ENCODE measurements at regions not wholly inside any gene's neighbourhood (a gene's known extent, or its start where the extent isn't known, plus 50 kb on each side); places are given as distances from the start of the nearest gene placed in this dataset.

DNA sequence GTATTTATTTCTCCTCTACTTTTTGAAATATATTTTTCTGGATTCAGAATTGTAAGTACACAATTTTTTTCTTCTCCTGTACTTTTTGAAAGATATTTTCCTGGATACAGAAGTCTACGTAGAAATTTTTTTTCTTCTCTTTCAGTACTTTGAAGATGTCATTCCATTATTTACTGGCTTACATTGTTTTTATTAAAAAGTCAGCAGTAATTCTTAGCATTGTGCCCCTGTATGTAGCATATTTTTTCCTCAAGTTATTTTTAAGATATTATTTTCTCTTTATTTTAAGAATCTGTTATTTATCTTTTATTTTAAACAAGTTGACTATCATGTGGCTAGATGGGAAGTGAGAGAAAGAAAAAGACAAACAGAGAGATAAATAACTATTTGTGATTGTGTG lies 119.0 kb upstream of the NPSR1 start:
- no peak overlapping the region for H3K27ac ChIP-seq
- no peaks in the 10 kb centered on the region for H3K4me1 ChIP-seq
- intact Hi-C loops (cut with DNase I): no loop called here
- H3K4me3 ChIP-seq: no peak overlapping the region
- WGBS, 2 donors: 48 to 94% methylated on average over 1 of the region's 1 CpG
- H3K27me3 ChIP-seq: no peaks in the 10 kb centered on the region
- ATAC-seq (no peak), DNase-seq (no peak)
- TF ChIP-seq, protein P1, sequence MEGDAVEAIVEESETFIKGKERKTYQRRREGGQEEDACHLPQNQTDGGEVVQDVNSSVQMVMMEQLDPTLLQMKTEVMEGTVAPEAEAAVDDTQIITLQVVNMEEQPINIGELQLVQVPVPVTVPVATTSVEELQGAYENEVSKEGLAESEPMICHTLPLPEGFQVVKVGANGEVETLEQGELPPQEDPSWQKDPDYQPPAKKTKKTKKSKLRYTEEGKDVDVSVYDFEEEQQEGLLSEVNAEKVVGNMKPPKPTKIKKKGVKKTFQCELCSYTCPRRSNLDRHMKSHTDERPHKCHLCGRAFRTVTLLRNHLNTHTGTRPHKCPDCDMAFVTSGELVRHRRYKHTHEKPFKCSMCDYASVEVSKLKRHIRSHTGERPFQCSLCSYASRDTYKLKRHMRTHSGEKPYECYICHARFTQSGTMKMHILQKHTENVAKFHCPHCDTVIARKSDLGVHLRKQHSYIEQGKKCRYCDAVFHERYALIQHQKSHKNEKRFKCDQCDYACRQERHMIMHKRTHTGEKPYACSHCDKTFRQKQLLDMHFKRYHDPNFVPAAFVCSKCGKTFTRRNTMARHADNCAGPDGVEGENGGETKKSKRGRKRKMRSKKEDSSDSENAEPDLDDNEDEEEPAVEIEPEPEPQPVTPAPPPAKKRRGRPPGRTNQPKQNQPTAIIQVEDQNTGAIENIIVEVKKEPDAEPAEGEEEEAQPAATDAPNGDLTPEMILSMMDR (IDR thresholded peaks at IDR 0.05): no peak
- peaks cover 0 to 37% (median 20%) of the 10 kb centered on the region in 11 donors for H3K9me3 ChIP-seq
- no peaks in the 10 kb centered on the region for H3K36me3 ChIP-seq

DNA sequence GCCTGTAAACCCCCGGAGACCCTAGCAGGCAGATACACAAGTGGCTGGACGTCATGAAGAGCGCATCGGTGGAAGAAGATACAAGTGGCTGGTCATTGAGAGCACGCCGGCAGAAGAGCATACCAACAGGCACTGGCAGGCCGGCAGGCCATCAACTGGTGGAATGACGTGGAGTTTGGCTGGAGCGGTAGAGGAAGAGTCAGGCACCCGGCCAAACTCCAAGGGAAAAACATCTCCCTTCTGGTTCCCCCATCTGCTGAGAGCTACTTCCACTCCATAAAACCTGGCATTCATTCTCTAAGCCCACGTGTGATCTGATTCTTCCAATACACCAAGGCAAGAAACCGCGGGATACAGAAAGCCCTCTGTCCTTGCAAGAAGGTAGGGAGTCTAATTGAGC lies 113.4 kb upstream of the NPSR1 start:
- WGBS, 2 donors: 90 to 91% methylated on average over 13 of the region's 13 CpGs

DNA sequence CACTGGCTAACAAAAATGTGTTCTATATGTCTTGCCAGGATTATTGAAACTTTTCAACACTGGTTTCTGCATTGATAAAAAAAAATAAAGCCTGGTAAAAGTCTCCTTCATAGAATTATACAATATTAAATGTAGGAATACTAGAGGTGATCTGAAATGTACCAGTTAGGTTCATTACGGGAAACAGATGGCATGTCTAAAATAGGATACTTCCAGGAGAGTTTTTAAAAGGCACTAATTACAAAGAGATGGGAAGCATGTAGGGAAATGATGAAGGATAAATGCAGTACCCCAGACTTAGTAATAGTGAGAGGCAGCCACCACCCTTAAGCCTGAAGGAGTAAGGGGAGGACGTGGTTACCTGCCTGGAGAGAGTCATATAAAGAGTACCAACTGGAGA lies 107.0 kb upstream of the NPSR1 start:
- TF ChIP-seq, protein P1 (IDR thresholded peaks at IDR 0.05): no peak
- Histone ChIP-seq H3K4me3 (no peak overlapping the region), H3K9me3 (peaks cover 0 to 50% (median 0%) of the 10 kb centered on the region in 11 donors), H3K4me1 (no peaks in the 10 kb centered on the region), H3K27ac (no peak overlapping the region), H3K27me3 (no peaks in the 10 kb centered on the region), H3K36me3 (no peaks in the 10 kb centered on the region)
- 65 to 78% methylated on average over 2 of the region's 2 CpGs for WGBS, 2 donors
- intact Hi-C loops (cut with DNase I): no loop called here
- ATAC-seq: no peak
- DNase-seq: no peak

More for the DNA sequence above, 113.4 kb upstream of the NPSR1 start:
- H3K9me3 ChIP-seq: peaks cover 0 to 51% (median 12%) of the 10 kb centered on the region in 11 donors
- no peaks in the 10 kb centered on the region for H3K4me1 ChIP-seq
- intact Hi-C loops (cut with DNase I): no loop called here
- H3K36me3 ChIP-seq: no peaks in the 10 kb centered on the region
- no peak overlapping the region for H3K27ac ChIP-seq
- TF ChIP-seq, protein P1 (IDR thresholded peaks at IDR 0.05): no peak
- DNase-seq (no peak), ATAC-seq (no peak)
- no peak overlapping the region for H3K4me3 ChIP-seq
- H3K27me3 ChIP-seq: no peaks in the 10 kb centered on the region

DNA sequence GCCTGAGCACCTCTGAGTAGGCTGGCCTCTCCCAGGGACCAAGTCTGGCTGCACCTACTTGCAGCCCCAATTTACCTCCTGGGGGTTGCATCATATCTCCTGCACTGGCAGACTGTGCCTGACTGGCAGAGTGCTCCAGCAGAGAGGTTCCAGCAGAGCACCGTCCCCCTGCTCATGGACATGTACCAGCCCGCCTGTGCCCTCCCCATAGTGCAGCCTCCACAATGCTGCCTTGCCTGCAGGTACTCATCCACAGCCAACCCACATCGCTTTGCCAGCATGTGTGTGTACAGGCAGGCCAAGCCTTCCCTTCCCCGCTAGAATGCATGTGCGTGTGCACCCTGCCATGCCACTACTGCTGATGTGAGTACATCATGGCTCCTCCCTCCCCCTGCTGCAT lies 105.5 kb upstream of the NPSR1 start:
- DNase-seq (no peak), ATAC-seq (no peak)
- Histone ChIP-seq H3K9me3 (peaks cover 0 to 64% (median 10%) of the 10 kb centered on the region in 11 donors), H3K4me1 (no peaks in the 10 kb centered on the region), H3K27ac (no peak overlapping the region), H3K27me3 (no peaks in the 10 kb centered on the region), H3K4me3 (no peak overlapping the region), H3K36me3 (no peaks in the 10 kb centered on the region)
- intact Hi-C loops (cut with DNase I): no loop called here
- WGBS, 2 donors: 91% methylated on average over 5 of the region's 5 CpGs
- TF ChIP-seq, protein P1 (IDR thresholded peaks at IDR 0.05): no peak

Data from heart right ventricle (tissue), 16 donors.